IMR-90 (cell line): ENCODE measurements at regions not wholly inside any gene's neighbourhood (a gene's known extent, or its start where the extent isn't known, plus 50 kb on each side); places are given as distances from the start of the nearest gene placed in this dataset.

Experiments
- ATAC-seq: fragments of 200-7000 bp; cut with Tn5 transposase; 2 replicates; pipeline ENCODE4 v1.9.1; 2020; ENCODE audit warnings: low read depth, mild to moderate bottlenecking, moderate library complexity
- BruUV-seq: library from RNA; stranded (reverse); fragments of 400-500 nt; replicated peaks from 2 replicates; lab custom pipeline; 2021; lab: Mats Ljungman, UMichigan
- CTCF ChIA-PET: fragments of 300-600 bp; formaldehyde crosslinking; extraction: SDS; loops from one replicate; lab custom pipeline; 2021; ENCODE audit warnings: antibody characterized with exemption; lab: Yijun Ruan, JAX
- POLR2A ChIA-PET: fragments of 300-600 bp; sonication (Branson Sonifier 250); formaldehyde crosslinking; loops from one replicate; lab custom pipeline; 2022; ENCODE audit warnings: antibody characterized with exemption; ENCODE audit not compliant: unreplicated experiment; lab: Charles Lee
- DNase-seq: peaks from one replicate; pipeline ENCODE4 v3.0.0; 2013
- H2AFZ ChIP-seq: replicated peaks from 2 replicates; pipeline ENCODE3; 2013; ENCODE audit warnings: low read length, mild to moderate bottlenecking; ENCODE audit not compliant: poor library complexity
- H2AK5ac ChIP-seq: 2 replicates; pipeline ENCODE4 v1.6.1; 2013; ENCODE audit warnings: low read depth, low read length, inconsistent platforms
- H2AK9ac ChIP-seq: replicated peaks from 2 replicates; pipeline ENCODE3; 2013; ENCODE audit warnings: mild to moderate bottlenecking, low read depth, low read length, moderate library complexity; ENCODE audit not compliant: poor library complexity
- H2BK120ac ChIP-seq: 2 replicates; pipeline ENCODE4 v1.6.1; 2013; ENCODE audit warnings: low read depth, low read length, inconsistent platforms
- H2BK15ac ChIP-seq: 3 replicates; pipeline ENCODE4 v1.6.1; 2013; ENCODE audit warnings: low read depth, low read length, inconsistent platforms
- H2BK20ac ChIP-seq: 2 replicates; pipeline ENCODE4 v1.6.1; 2013; ENCODE audit warnings: low read depth, mild to moderate bottlenecking, inconsistent platforms, low read length, moderate library complexity
- H2BK5ac ChIP-seq: 2 replicates; pipeline ENCODE4 v1.6.1; 2013; ENCODE audit warnings: mild to moderate bottlenecking, low read depth, low read length, inconsistent platforms; ENCODE audit not compliant: poor library complexity, severe bottlenecking
- H3K14ac ChIP-seq: replicated peaks from 2 replicates; pipeline ENCODE4 v1.6.1; 2013; ENCODE audit warnings: low read depth, low read length, inconsistent platforms
- H3K18ac ChIP-seq: 2 replicates; pipeline ENCODE4 v1.6.1; 2013; ENCODE audit warnings: low read depth, low read length, control low read depth
- H3K23ac ChIP-seq: 2 replicates; pipeline ENCODE4 v1.6.1; 2013; ENCODE audit warnings: low read depth, low read length, inconsistent platforms
- H3K27ac ChIP-seq: 2 replicates; pipeline ENCODE4 v1.5.1; 2013; ENCODE audit warnings: mild to moderate bottlenecking, control low read depth, low read length; ENCODE audit not compliant: insufficient read depth
- H3K27me3 ChIP-seq: 2 replicates; pipeline ENCODE4 v1.6.1; 2013; ENCODE audit warnings: low read length; ENCODE audit not compliant: control insufficient read depth, insufficient read depth
- H3K36me3 ChIP-seq: 2 replicates; pipeline ENCODE4 v1.6.1; 2013; ENCODE audit warnings: low read length, mixed read lengths; ENCODE audit not compliant: control insufficient read depth, insufficient read depth
- H3K4ac ChIP-seq: 2 replicates; pipeline ENCODE4 v1.6.1; 2013; ENCODE audit warnings: low read depth, low read length, inconsistent platforms
- H3K4me1 ChIP-seq: 2 replicates; pipeline ENCODE4 v1.6.1; 2013; ENCODE audit warnings: low read length, mixed read lengths; ENCODE audit not compliant: control insufficient read depth, insufficient read depth
- H3K4me2 ChIP-seq: 2 replicates; pipeline ENCODE4 v1.6.1; 2013; ENCODE audit warnings: low read depth, mild to moderate bottlenecking, control low read depth, low read length, moderate library complexity
- H3K4me3 ChIP-seq: 2 replicates; pipeline ENCODE4 v1.5.1; 2013; ENCODE audit warnings: low read depth, mild to moderate bottlenecking, control low read depth, low read length, moderate library complexity; ENCODE audit not compliant: insufficient read depth
- H3K56ac ChIP-seq: 2 replicates; pipeline ENCODE4 v1.6.1; 2013; ENCODE audit warnings: low read length, inconsistent platforms; ENCODE audit not compliant: insufficient read depth; ENCODE audit errors: extremely low read depth
- H3K79me1 ChIP-seq, 2 experiments: 2 replicates each; pipeline ENCODE4 v1.6.1; 2013; ENCODE audit warnings: low read length in 2 of 2, inconsistent platforms in 1 of 2, low read depth in 1 of 2
- H3K9ac ChIP-seq: 2 replicates; pipeline ENCODE4 v1.6.1; 2013; ENCODE audit warnings: low read depth, low read length, control low read depth
- H3K9me1 ChIP-seq: 2 replicates; pipeline ENCODE4 v1.6.1; 2013; ENCODE audit warnings: low read length, inconsistent platforms; ENCODE audit not compliant: insufficient read depth
- H3K9me3 ChIP-seq: 2 replicates; pipeline ENCODE4 v1.6.1; 2013; ENCODE audit warnings: low read length; ENCODE audit not compliant: control insufficient read depth, insufficient read depth
- H4K20me1 ChIP-seq: 2 replicates; pipeline ENCODE4 v1.6.1; 2013; ENCODE audit warnings: low read length, inconsistent platforms; ENCODE audit not compliant: insufficient read depth
- H4K5ac ChIP-seq: 2 replicates; pipeline ENCODE4 v1.6.1; 2013; ENCODE audit warnings: mild to moderate bottlenecking, low read depth, low read length, control low read depth
- H4K8ac ChIP-seq, 2 experiments: 2 replicates each; pipeline ENCODE4 v1.6.1; 2013; ENCODE audit warnings: low read depth in 2 of 2, low read length in 2 of 2, control low read depth in 1 of 2, inconsistent platforms in 1 of 2
- H4K91ac ChIP-seq: 2 replicates; pipeline ENCODE4 v1.6.1; 2013; ENCODE audit warnings: low read depth, low read length, inconsistent platforms; ENCODE audit not compliant: insufficient read depth
- BHLHE40 ChIP-seq: fragments of 150-350 bp; IDR thresholded peaks from 2 replicates; pipeline ENCODE4 v1.6.1; 2016; ENCODE audit warnings: mild to moderate bottlenecking, low read depth, low read length
- CHD1 ChIP-seq: IDR thresholded peaks from 2 replicates; pipeline ENCODE4 v1.6.1; 2012; ENCODE audit warnings: low read depth, low read length, improper control_type of control experiment
- FOS ChIP-seq: fragments of 150-350 bp; IDR thresholded peaks from 2 replicates; pipeline ENCODE4 v1.6.1; 2016; ENCODE audit warnings: low read depth, low read length
- MAFK ChIP-seq: IDR thresholded peaks from 2 replicates; pipeline ENCODE4 v1.6.1; 2012; ENCODE audit warnings: low read depth, low read length, improper control_type of control experiment
- MAZ ChIP-seq: IDR thresholded peaks from 2 replicates; pipeline ENCODE4 v1.6.1; 2012; ENCODE audit warnings: low read depth, mild to moderate bottlenecking, low read length, improper control_type of control experiment, moderate library complexity, borderline replicate concordance
- MXI1 ChIP-seq: IDR thresholded peaks from 2 replicates; pipeline ENCODE4 v1.6.1; 2012; ENCODE audit warnings: low read depth, mild to moderate bottlenecking, low read length, moderate library complexity, borderline replicate concordance
- NFE2L2 ChIP-seq: fragments of 150-350 bp; IDR thresholded peaks from 2 replicates; pipeline ENCODE4 v1.6.1; 2016; ENCODE audit warnings: low read depth, mild to moderate bottlenecking, low read length
- POLR2A ChIP-seq: IDR thresholded peaks from 2 replicates; pipeline ENCODE4 v1.6.1; 2012; ENCODE audit warnings: mild to moderate bottlenecking, low read depth, low read length
- RAD21 ChIP-seq: IDR thresholded peaks from 2 replicates; pipeline ENCODE4 v1.6.1; 2012; ENCODE audit warnings: low read length, improper control_type of control experiment
- RCOR1 ChIP-seq: IDR thresholded peaks from 2 replicates; pipeline ENCODE4 v1.6.1; 2012; ENCODE audit warnings: mild to moderate bottlenecking, low read length, improper control_type of control experiment; ENCODE audit not compliant: insufficient replicate concordance
- SMC3 ChIP-seq: fragments of 150-350 bp; IDR thresholded peaks from 2 replicates; pipeline ENCODE4 v1.6.1; 2016; ENCODE audit warnings: low read depth, mild to moderate bottlenecking, antibody characterized with exemption, low read length, moderate library complexity
- WGBS, 2 experiments: methylation state at CpG; one replicate each; pipeline versions ENCODE4 v1.1.5 to v1.1.7; 2013; ENCODE audit warnings: missing lambda C conversion rate in 2 of 2; ENCODE audit not compliant: insufficient read length in 1 of 2; ENCODE audit errors: extremely low coverage in 2 of 2; 5-methylcytosine and 5-hydroxymethylcytosine counted together
- dilution Hi-C: fragments of 300-500 bp; cut with HindIII; formaldehyde crosslinking; loops from one replicate; pipeline ENCODE4 v1.14.3; 2018; ENCODE audit warnings: low sequenced_read_pairs; ENCODE audit not compliant: unreplicated experiment
- in situ Hi-C: fragments of 300-500 bp; cut with MboI; formaldehyde crosslinking; loops from 3 replicates; pipeline ENCODE4 v1.14.3; 2019; ENCODE audit warnings: low sequenced_read_pairs, inconsistent platforms, mixed read lengths
- intact Hi-C: fragments of 100-400 bp; cut with micrococcal nuclease; formaldehyde crosslinking; loops from 2 replicates; pipeline ENCODE4 v1.10.0; 2022
- TF ChIP-seq, protein P1 (sequence below): fragments of 150-350 bp; IDR thresholded peaks from 2 replicates; pipeline ENCODE4 v1.6.1; 2016; ENCODE audit warnings: low read depth, mild to moderate bottlenecking, low read length, moderate library complexity, borderline replicate concordance
- TF ChIP-seq, protein P2 (sequence below): fragments of 150-350 bp; IDR thresholded peaks from 2 replicates; pipeline ENCODE4 v1.6.1; 2017; ENCODE audit warnings: mild to moderate bottlenecking, antibody characterized with exemption, low read length, low read depth
- TF ChIP-seq, protein P3 (sequence below): conservative IDR thresholded peaks from 2 replicates; pipeline ENCODE4 v1.5.1; 2012; ENCODE audit warnings: mild to moderate bottlenecking, low read depth, low read length, improper control_type of control experiment

DNA sequence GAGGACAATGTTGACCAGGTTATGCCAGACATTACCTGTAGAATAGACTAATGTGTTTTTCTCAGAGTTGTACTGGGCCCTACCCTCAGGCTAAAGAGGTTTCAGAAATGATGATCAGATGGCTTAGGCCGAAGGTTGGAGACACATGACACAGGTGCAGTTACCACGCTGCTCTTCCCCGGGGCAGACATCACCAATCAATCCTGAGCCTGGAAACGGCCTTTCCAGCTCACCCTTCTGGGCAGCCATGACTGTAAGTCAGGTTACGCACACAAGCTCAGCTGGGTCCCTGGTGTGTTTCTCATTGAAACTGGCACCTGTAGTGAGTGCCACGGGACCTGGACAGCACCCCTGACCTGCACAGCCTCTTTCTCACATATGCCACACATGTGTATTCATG lies 299.3 kb downstream of the UQCRFS1 start:
- dilution Hi-C loops, result no loop called here
- Histone ChIP-seq H3K9me3 (no peaks in the 10 kb centered on the region; the same call in 1 of the 2 replicates), H2BK5ac (no peak overlapping the region), H3K36me3 (no peaks in the 10 kb centered on the region), H2AFZ (no peak overlapping the region), H4K5ac (no peak overlapping the region), H2BK15ac (no peak overlapping the region), H2BK20ac (no peak overlapping the region), H2AK5ac (no peak overlapping the region), H2AK9ac (no peak overlapping the region), H3K56ac (no peak overlapping the region), H3K18ac (no peak overlapping the region), H3K79me1 (no peaks in the 10 kb centered on the region), H3K27ac (no peak overlapping the region), H3K4me3 (no peak overlapping the region), H3K23ac (no peak overlapping the region), H3K9me1 (no peaks in the 10 kb centered on the region), H3K27me3 (0 out of 2 replicates have a peak, but pooled peaks cover 1% of the 10 kb centered on the region), H3K4me1 (peaks cover 4% of the 10 kb centered on the region; the same call in 1 of the 2 replicates), H4K91ac (no peak overlapping the region), H3K9ac (no peak overlapping the region), H4K20me1 (no peaks in the 10 kb centered on the region), H3K4ac (no peak overlapping the region), H2BK120ac (no peak overlapping the region), H3K14ac (no peak overlapping the region), H3K4me2 (no peak overlapping the region), H4K8ac (no peak overlapping the region)
- TF ChIP-seq NFE2L2, result no peak
- TF ChIP-seq MXI1, result no peak
- no peak for TF ChIP-seq FOS
- TF ChIP-seq, protein P1, sequence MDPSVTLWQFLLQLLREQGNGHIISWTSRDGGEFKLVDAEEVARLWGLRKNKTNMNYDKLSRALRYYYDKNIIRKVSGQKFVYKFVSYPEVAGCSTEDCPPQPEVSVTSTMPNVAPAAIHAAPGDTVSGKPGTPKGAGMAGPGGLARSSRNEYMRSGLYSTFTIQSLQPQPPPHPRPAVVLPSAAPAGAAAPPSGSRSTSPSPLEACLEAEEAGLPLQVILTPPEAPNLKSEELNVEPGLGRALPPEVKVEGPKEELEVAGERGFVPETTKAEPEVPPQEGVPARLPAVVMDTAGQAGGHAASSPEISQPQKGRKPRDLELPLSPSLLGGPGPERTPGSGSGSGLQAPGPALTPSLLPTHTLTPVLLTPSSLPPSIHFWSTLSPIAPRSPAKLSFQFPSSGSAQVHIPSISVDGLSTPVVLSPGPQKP, result no peak
- TF ChIP-seq MAZ, result no peak
- no peak for TF ChIP-seq SMC3
- TF ChIP-seq, protein P2, sequence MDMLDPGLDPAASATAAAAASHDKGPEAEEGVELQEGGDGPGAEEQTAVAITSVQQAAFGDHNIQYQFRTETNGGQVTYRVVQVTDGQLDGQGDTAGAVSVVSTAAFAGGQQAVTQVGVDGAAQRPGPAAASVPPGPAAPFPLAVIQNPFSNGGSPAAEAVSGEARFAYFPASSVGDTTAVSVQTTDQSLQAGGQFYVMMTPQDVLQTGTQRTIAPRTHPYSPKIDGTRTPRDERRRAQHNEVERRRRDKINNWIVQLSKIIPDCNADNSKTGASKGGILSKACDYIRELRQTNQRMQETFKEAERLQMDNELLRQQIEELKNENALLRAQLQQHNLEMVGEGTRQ, result no peak
- no peak for TF ChIP-seq POLR2A
- TF ChIP-seq, protein P3, sequence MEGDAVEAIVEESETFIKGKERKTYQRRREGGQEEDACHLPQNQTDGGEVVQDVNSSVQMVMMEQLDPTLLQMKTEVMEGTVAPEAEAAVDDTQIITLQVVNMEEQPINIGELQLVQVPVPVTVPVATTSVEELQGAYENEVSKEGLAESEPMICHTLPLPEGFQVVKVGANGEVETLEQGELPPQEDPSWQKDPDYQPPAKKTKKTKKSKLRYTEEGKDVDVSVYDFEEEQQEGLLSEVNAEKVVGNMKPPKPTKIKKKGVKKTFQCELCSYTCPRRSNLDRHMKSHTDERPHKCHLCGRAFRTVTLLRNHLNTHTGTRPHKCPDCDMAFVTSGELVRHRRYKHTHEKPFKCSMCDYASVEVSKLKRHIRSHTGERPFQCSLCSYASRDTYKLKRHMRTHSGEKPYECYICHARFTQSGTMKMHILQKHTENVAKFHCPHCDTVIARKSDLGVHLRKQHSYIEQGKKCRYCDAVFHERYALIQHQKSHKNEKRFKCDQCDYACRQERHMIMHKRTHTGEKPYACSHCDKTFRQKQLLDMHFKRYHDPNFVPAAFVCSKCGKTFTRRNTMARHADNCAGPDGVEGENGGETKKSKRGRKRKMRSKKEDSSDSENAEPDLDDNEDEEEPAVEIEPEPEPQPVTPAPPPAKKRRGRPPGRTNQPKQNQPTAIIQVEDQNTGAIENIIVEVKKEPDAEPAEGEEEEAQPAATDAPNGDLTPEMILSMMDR, result no peak
- no peak for TF ChIP-seq RAD21
- TF ChIP-seq RCOR1, result no peak
- TF ChIP-seq CHD1, result no peak
- no peak for TF ChIP-seq MAFK
- no peak for TF ChIP-seq BHLHE40
- intact Hi-C loops, result no loop called here
- in situ Hi-C loops, result no loop called here
- DNase-seq (no peak), ATAC-seq (no peak)
- 72% methylated on average over 3 of the region's 6 CpGs; no CpG with 5 or more reads in 1 of the 2 experiments for WGBS, 2 experiments
- POLR2A ChIA-PET, result no interaction called here
- CTCF ChIA-PET, result no interaction called here
- no TSS peak for BruUV-seq
